M059J (cell line): ENCODE measurements at regions not wholly inside any gene's neighbourhood (a gene's known extent, or its start where the extent isn't known, plus 50 kb on each side); places are given as distances from the start of the nearest gene placed in this dataset.
A peak's percentile ranks its signal among the peaks of the same experiment; 100 is the strongest.
"Not testable (repeated sequence)": the region's sequence is repeated elsewhere in the genome, so short reads cannot be mapped to it uniquely, and the experiment has no call there.

Source experiments
- DNase-seq: peaks from one replicate; pipeline ENCODE4 v3.0.0-alpha.2; 2012; ENCODE audit warnings: low read depth

- DNase-seq: no peak
These were observed 925.3 kb downstream of the SLITRK6 start for GRCh38 chr13:84873951-84874350.

- DNase-seq: peak; percentile 21
These were observed 929.0 kb downstream of the SLITRK6 start for GRCh38 chr13:84870190-84870589.

- peak; percentile 0 for DNase-seq
These were observed 932.0 kb downstream of the SLITRK6 start for GRCh38 chr13:84867246-84867645.

- DNase-seq: peak; percentile 45
These were observed 933.4 kb downstream of the SLITRK6 start for GRCh38 chr13:84865783-84866221.

GRCh38 chr13:84864341-84864740 is 934.9 kb downstream of the SLITRK6 start:
- DNase-seq: no peak

- DNase-seq: no peak
These were observed 952.1 kb downstream of the SLITRK6 start for GRCh38 chr13:84847107-84847506.

GRCh38 chr13:84845907-84846619 is 953.2 kb downstream of the SLITRK6 start:
- peak; percentile 0 for DNase-seq

GRCh38 chr13:84844473-84844872 is 954.7 kb downstream of the SLITRK6 start:
- peak; percentile 7 for DNase-seq

GRCh38 chr13:84843368-84843767 is 955.9 kb downstream of the SLITRK6 start:
- no peak for DNase-seq

- no peak for DNase-seq
These were observed 951.9 kb upstream of the SLITRK1 start for GRCh38 chr13:84834201-84834600.

- no peak for DNase-seq
These were observed 949.7 kb upstream of the SLITRK1 start for GRCh38 chr13:84831666-84832657.

GRCh38 chr13:84823528-84823927 is 941.3 kb upstream of the SLITRK1 start:
- no peak for DNase-seq

- DNase-seq: peak; percentile 3
These were observed 939.0 kb upstream of the SLITRK1 start for GRCh38 chr13:84821261-84821660.

- no peak for DNase-seq
These were observed 934.4 kb upstream of the SLITRK1 start for GRCh38 chr13:84816567-84817105.

GRCh38 chr13:84812789-84813188 is 930.5 kb upstream of the SLITRK1 start:
- no peak for DNase-seq

- no peak for DNase-seq
These were observed 929.8 kb upstream of the SLITRK1 start for GRCh38 chr13:84812078-84812477.

GRCh38 chr13:84810781-84811180 is 928.5 kb upstream of the SLITRK1 start:
- DNase-seq: no peak

- DNase-seq: no peak
These were observed 919.8 kb upstream of the SLITRK1 start for GRCh38 chr13:84802073-84802472.

- DNase-seq: no peak
These were observed 902.3 kb upstream of the SLITRK1 start for GRCh38 chr13:84784443-84785153.

- no peak for DNase-seq
These were observed 895.0 kb upstream of the SLITRK1 start for GRCh38 chr13:84777316-84777715.

- DNase-seq: no peak
These were observed 894.3 kb upstream of the SLITRK1 start for GRCh38 chr13:84776593-84776992.

GRCh38 chr13:84775920-84776319 is 893.6 kb upstream of the SLITRK1 start:
- DNase-seq: not testable (repeated sequence)
